ENCODE measurements at regions not wholly inside any gene's neighbourhood (a gene's known extent, or its start where the extent isn't known, plus 50 kb on each side); places are given as distances from the start of the nearest gene placed in this dataset.

GRCh38 chr20:6533761-6534479, 233.6 kb upstream of the BMP2 start:
- no peak for TF ChIP-seq YY1 (IDR thresholded peaks at IDR 0.05; ENCODE audit: insufficient read depth, insufficient read length)
- no peak for TF ChIP-seq ZNF274 (IDR thresholded peaks at IDR 0.05; ENCODE audit: low read depth, low read length)
- no peak for TF ChIP-seq SUZ12 (IDR thresholded peaks at IDR 0.05; ENCODE audit: extremely low read depth, insufficient read depth, insufficient read length)

All from NT2/D1 (cell line).